ENCODE measurements at regions not wholly inside any gene's neighbourhood (a gene's known extent, or its start where the extent isn't known, plus 50 kb on each side); places are given as distances from the start of the nearest gene placed in this dataset.

GRCh38 chr11:30089921-30090320 is 73.1 kb upstream of the KCNA4 start:
- no peaks in the 10 kb centered on the region for H3K36me3 ChIP-seq (ENCODE audit: control insufficient read depth, insufficient read depth, low read length)
- ChIA-PET CTCF (no interaction called here), POLR2A (no interaction called here)
- peaks cover 4% of the 10 kb centered on the region for H3K27me3 Mint-ChIP-seq (ENCODE audit: insufficient read depth, unreplicated experiment)
- no TSS peak for BruUV-seq (replicated peaks)
- intact Hi-C loops (cut with micrococcal nuclease; ENCODE audit: unreplicated experiment) = no loop called here
- no peaks in the 10 kb centered on the region for H3K36me3 Mint-ChIP-seq (ENCODE audit: insufficient read depth, unreplicated experiment)
- no peaks in the 10 kb centered on the region for H3K4me1 Mint-ChIP-seq (ENCODE audit: low read depth, unreplicated experiment)
- no peak overlapping the region for H3K27ac Mint-ChIP-seq (ENCODE audit: unreplicated experiment)
- H3K4me1 ChIP-seq = no peaks in the 10 kb centered on the region
- TF ChIP-seq CTCF (IDR thresholded peaks at IDR 0.05; ENCODE audit: insufficient read depth in 1 of 2, low read depth in 1 of 2, low read length in 1 of 2, severe bottlenecking in 1 of 2, unreplicated experiment in 1 of 2) = no peak
- H3K9me3 Mint-ChIP-seq (ENCODE audit: unreplicated experiment) = no peaks in the 10 kb centered on the region
- no peak overlapping the region for H3K4me3 ChIP-seq (ENCODE audit: low read depth, low read length)
- no peak for DNase-seq
- H3K9me3 ChIP-seq = no peaks in the 10 kb centered on the region
- no peak overlapping the region for H3K4me3 Mint-ChIP-seq (ENCODE audit: unreplicated experiment)
- H3K27me3 ChIP-seq (replicated peaks; ENCODE audit: control insufficient read depth, insufficient read depth, low read length) = no peaks in the 10 kb centered on the region

DNA sequence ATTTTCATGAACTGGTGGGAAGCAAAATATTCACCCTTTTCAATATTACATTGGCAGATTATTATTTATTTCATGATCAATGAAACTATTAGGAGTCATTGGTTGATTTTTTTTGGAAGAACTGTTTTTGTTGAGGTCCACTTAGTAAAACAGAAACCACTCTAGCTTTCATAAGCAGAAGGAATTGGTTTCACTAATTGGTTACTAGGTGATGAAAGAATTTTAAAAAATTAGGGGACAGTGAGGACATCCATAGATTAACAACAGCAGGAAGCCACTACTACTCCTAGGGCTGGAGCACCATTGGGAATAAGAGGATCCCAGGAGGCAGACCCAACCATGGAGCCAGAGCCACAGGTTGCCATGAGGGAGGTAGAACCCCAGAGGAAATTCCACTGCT is 74.4 kb upstream of the KCNA4 start:
- H3K4me3 ChIP-seq (ENCODE audit: low read depth, low read length) = no peak overlapping the region
- H3K9me3 Mint-ChIP-seq (ENCODE audit: unreplicated experiment) = no peaks in the 10 kb centered on the region
- H3K27me3 Mint-ChIP-seq (ENCODE audit: insufficient read depth, unreplicated experiment) = peaks cover 4% of the 10 kb centered on the region
- CTCF ChIA-PET = no interaction called here
- no peak for DNase-seq
- no peaks in the 10 kb centered on the region for H3K27me3 ChIP-seq (replicated peaks; ENCODE audit: control insufficient read depth, insufficient read depth, low read length)
- TF ChIP-seq CTCF (IDR thresholded peaks at IDR 0.05; ENCODE audit: insufficient read depth in 1 of 2, low read depth in 1 of 2, low read length in 1 of 2, severe bottlenecking in 1 of 2, unreplicated experiment in 1 of 2) = no peak
- no peaks in the 10 kb centered on the region for H3K4me1 ChIP-seq
- no peaks in the 10 kb centered on the region for H3K36me3 Mint-ChIP-seq (ENCODE audit: insufficient read depth, unreplicated experiment)
- H3K36me3 ChIP-seq (ENCODE audit: control insufficient read depth, insufficient read depth, low read length) = no peaks in the 10 kb centered on the region
- BruUV-seq (replicated peaks) = no TSS peak
- no peaks in the 10 kb centered on the region for H3K9me3 ChIP-seq
- H3K4me3 Mint-ChIP-seq (ENCODE audit: unreplicated experiment) = no peak overlapping the region
- H3K4me1 Mint-ChIP-seq (ENCODE audit: low read depth, unreplicated experiment) = no peaks in the 10 kb centered on the region
- intact Hi-C loops (cut with micrococcal nuclease; ENCODE audit: unreplicated experiment) = no loop called here
- POLR2A ChIA-PET = no interaction called here
- no peak overlapping the region for H3K27ac Mint-ChIP-seq (ENCODE audit: unreplicated experiment)

DNA sequence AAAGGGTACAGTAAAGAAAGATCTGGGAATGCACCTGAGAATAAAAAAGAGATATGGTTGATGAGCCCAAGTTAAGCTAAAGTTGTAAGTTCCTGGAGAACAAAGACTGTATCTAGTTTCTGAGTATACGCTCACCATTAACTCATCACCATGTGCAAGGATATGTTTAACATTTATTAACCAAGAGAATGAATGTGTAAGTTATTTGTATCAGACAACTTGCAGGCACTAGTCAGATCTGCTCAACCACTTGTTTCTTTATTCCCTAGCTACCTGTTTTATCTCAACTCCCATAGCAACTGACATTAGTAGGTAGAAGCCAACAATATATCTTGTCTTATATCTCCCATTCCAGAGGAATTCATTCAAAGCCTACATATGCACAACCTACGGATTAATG is 74.9 kb upstream of the KCNA4 start:
- no peak for TF ChIP-seq CTCF (IDR thresholded peaks at IDR 0.05; ENCODE audit: insufficient read depth in 1 of 2, low read depth in 1 of 2, low read length in 1 of 2, severe bottlenecking in 1 of 2, unreplicated experiment in 1 of 2)
- H3K36me3 ChIP-seq (ENCODE audit: control insufficient read depth, insufficient read depth, low read length) = no peaks in the 10 kb centered on the region
- H3K4me3 ChIP-seq (ENCODE audit: low read depth, low read length) = no peak overlapping the region
- no peak for DNase-seq
- Mint-ChIP-seq H3K36me3 (ENCODE audit: insufficient read depth, unreplicated experiment) (no peaks in the 10 kb centered on the region), H3K4me1 (ENCODE audit: low read depth, unreplicated experiment) (no peaks in the 10 kb centered on the region), H3K27ac (ENCODE audit: unreplicated experiment) (no peak overlapping the region), H3K4me3 (ENCODE audit: unreplicated experiment) (no peak overlapping the region), H3K9me3 (ENCODE audit: unreplicated experiment) (no peaks in the 10 kb centered on the region), H3K27me3 (ENCODE audit: insufficient read depth, unreplicated experiment) (peaks cover 4% of the 10 kb centered on the region)
- BruUV-seq (replicated peaks) = no TSS peak
- H3K27me3 ChIP-seq (replicated peaks; ENCODE audit: control insufficient read depth, insufficient read depth, low read length) = no peaks in the 10 kb centered on the region
- no peaks in the 10 kb centered on the region for H3K9me3 ChIP-seq
- H3K4me1 ChIP-seq = no peaks in the 10 kb centered on the region
- intact Hi-C loops (cut with micrococcal nuclease; ENCODE audit: unreplicated experiment) = no loop called here
- ChIA-PET CTCF (no interaction called here), POLR2A (no interaction called here)
